Muscle layer of colon (tissue), 2 donors: ENCODE measurements at regions not wholly inside any gene's neighbourhood (a gene's known extent, or its start where the extent isn't known, plus 50 kb on each side); places are given as distances from the start of the nearest gene placed in this dataset.

Experiments used
- H3K27ac ChIP-seq: one replicate; pipeline ENCODE4 v1.7.0; 2013; ENCODE audit warnings: low read depth, mild to moderate bottlenecking, low read length, moderate library complexity
- H3K27me3 ChIP-seq, 2 donors: one replicate each; pipeline ENCODE4 v1.7.0; 2013; ENCODE audit warnings: low read length in 2 of 2, mild to moderate bottlenecking in 2 of 2; ENCODE audit not compliant: insufficient read depth in 2 of 2, control insufficient read depth in 1 of 2
- H3K36me3 ChIP-seq: one replicate; pipeline ENCODE4 v1.7.0; 2013; ENCODE audit warnings: mild to moderate bottlenecking, low read length; ENCODE audit not compliant: insufficient read depth
- H3K4me1 ChIP-seq: one replicate; pipeline ENCODE4 v1.7.0; 2013; ENCODE audit warnings: mild to moderate bottlenecking, low read length; ENCODE audit not compliant: insufficient read depth
- H3K4me3 ChIP-seq, 2 donors: one replicate each; pipeline ENCODE4 v1.7.0; 2013; ENCODE audit warnings: low read length in 2 of 2, low read depth in 1 of 2, mild to moderate bottlenecking in 1 of 2, moderate library complexity in 1 of 2
- H3K9ac ChIP-seq: one replicate; pipeline ENCODE4 v1.7.0; 2013; ENCODE audit warnings: low read length
- H3K9me3 ChIP-seq: one replicate; pipeline ENCODE4 v1.7.0; 2013; ENCODE audit warnings: mild to moderate bottlenecking, low read length
- donor health status: abdominal sarcoma.
- donor health status: Adenocarcinoma of cecum.

DNA sequence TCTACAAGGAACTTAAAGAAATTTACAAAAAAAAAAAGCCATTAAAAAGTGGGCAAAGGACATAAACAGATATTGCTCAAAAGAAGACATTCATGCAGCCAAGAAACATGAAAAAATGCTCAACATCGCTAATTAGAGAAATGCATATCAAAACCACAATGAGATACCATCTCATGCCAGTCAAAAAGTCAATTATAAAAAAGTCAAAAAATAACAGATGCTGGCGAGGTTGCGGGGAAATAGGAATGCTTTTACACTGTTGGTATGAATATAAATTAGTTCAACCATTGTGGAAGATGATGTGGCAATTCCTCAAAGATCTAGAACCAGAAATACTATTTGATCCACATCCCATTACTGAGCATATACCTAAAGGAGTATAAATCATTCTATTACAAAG lies 411.9 kb upstream of the MARCKS start:
- Histone ChIP-seq H3K4me3 (no peak overlapping the region), H3K36me3 (no peaks in the 10 kb centered on the region), H3K27me3 (no peaks in the 10 kb centered on the region), H3K27ac (no peak overlapping the region), H3K9me3 (no peaks in the 10 kb centered on the region), H3K9ac (no peak overlapping the region), H3K4me1 (peaks cover 22% of the 10 kb centered on the region)

- no peak overlapping the region for H3K27ac ChIP-seq
- H3K9me3 ChIP-seq = no peaks in the 10 kb centered on the region
- H3K4me3 ChIP-seq = no peak overlapping the region
- no peak overlapping the region for H3K9ac ChIP-seq
- H3K36me3 ChIP-seq = no peaks in the 10 kb centered on the region
- H3K4me1 ChIP-seq = peaks cover 22% of the 10 kb centered on the region
- H3K27me3 ChIP-seq = no peaks in the 10 kb centered on the region
Measured at GRCh38 chr6:113447088-113447831, 409.9 kb upstream of the MARCKS start.

GRCh38 chr6:113449051-113449450 lies 408.1 kb upstream of the MARCKS start:
- H3K27ac ChIP-seq = no peak overlapping the region

DNA sequence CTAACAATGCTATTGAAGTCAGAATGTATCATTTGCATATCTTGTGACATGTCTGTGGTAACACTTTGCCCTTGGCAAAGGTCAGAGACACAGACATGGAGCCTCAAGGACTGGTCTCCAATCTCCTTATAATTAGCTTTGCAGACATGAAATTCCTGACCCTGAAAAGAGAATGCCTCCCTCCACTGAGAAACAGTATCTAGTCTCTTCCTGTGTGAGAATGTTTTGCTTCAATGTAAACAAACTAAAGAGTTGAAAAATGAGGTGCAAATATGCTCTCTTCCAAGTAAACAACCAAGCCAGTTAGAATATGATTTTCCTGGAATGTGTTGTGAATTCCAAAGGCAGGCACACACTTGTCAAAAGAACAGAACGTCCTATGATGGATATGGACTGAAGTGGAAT lies 407.1 kb upstream of the MARCKS start:
- no peak overlapping the region for H3K4me3 ChIP-seq
- no peaks in the 10 kb centered on the region for H3K27me3 ChIP-seq
- no peaks in the 10 kb centered on the region for H3K9me3 ChIP-seq
- H3K9ac ChIP-seq = no peak overlapping the region
- no peak overlapping the region for H3K27ac ChIP-seq
- H3K36me3 ChIP-seq = no peaks in the 10 kb centered on the region
- H3K4me1 ChIP-seq = peaks cover 22% of the 10 kb centered on the region

More at GRCh38 chr6:113449051-113449450, 408.1 kb upstream of the MARCKS start:
- Histone ChIP-seq H3K9me3 (no peaks in the 10 kb centered on the region), H3K36me3 (no peaks in the 10 kb centered on the region), H3K27me3 (no peaks in the 10 kb centered on the region), H3K4me1 (peaks cover 22% of the 10 kb centered on the region), H3K9ac (no peak overlapping the region), H3K4me3 (no peak overlapping the region)

- Histone ChIP-seq H3K9me3 (no peaks in the 10 kb centered on the region), H3K36me3 (no peaks in the 10 kb centered on the region), H3K9ac (no peak overlapping the region), H3K27me3 (no peaks in the 10 kb centered on the region), H3K4me1 (peaks cover 22% of the 10 kb centered on the region), H3K27ac (no peak overlapping the region), H3K4me3 (no peak overlapping the region)
Measured at GRCh38 chr6:113451049-113451448, 406.1 kb upstream of the MARCKS start.

DNA sequence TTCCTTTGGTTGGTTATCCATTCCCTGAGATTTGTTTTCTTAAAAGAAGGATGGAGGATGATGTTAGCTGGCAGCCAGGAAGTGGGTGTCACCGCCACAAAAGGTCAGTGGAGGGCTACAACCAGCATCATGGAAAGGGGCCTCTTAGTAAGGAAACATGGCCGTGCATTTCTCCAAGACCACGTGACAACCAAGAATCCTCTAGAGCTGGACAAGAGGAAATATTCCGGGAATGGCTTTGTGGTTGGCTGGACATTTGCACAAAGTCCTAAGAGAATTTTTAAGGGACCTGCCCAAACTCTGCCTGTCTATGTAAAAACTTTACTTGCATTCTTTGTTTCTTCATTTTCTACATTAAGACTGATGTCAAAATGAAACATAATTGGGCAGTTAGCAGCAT lies 399.9 kb upstream of the MARCKS start:
- no peak overlapping the region for H3K4me3 ChIP-seq
- no peaks in the 10 kb centered on the region for H3K36me3 ChIP-seq
- H3K27ac ChIP-seq = no peak overlapping the region

GRCh38 chr6:113457751-113458150 lies 399.4 kb upstream of the MARCKS start:
- Histone ChIP-seq H3K9ac (no peak overlapping the region), H3K36me3 (no peaks in the 10 kb centered on the region), H3K4me3 (no peak overlapping the region), H3K9me3 (no peaks in the 10 kb centered on the region), H3K27ac (no peak overlapping the region), H3K27me3 (no peaks in the 10 kb centered on the region), H3K4me1 (peaks cover 5% of the 10 kb centered on the region)

More for the DNA sequence above, 399.9 kb upstream of the MARCKS start:
- Histone ChIP-seq H3K9me3 (no peaks in the 10 kb centered on the region), H3K9ac (no peak overlapping the region), H3K27me3 (no peaks in the 10 kb centered on the region), H3K4me1 (peaks cover 5% of the 10 kb centered on the region)

GRCh38 chr6:113458368-113459010 lies 398.7 kb upstream of the MARCKS start:
- no peaks in the 10 kb centered on the region for H3K9me3 ChIP-seq
- H3K9ac ChIP-seq = no peak overlapping the region
- H3K27me3 ChIP-seq = no peaks in the 10 kb centered on the region

GRCh38 chr6:113461153-113461932 lies 395.8 kb upstream of the MARCKS start:
- peaks cover 5% of the 10 kb centered on the region for H3K4me1 ChIP-seq
- no peak overlapping the region for H3K4me3 ChIP-seq

More at GRCh38 chr6:113458368-113459010, 398.7 kb upstream of the MARCKS start:
- no peak overlapping the region for H3K4me3 ChIP-seq
- peaks cover 5% of the 10 kb centered on the region for H3K4me1 ChIP-seq
- no peak overlapping the region for H3K27ac ChIP-seq
- H3K36me3 ChIP-seq = no peaks in the 10 kb centered on the region

DNA sequence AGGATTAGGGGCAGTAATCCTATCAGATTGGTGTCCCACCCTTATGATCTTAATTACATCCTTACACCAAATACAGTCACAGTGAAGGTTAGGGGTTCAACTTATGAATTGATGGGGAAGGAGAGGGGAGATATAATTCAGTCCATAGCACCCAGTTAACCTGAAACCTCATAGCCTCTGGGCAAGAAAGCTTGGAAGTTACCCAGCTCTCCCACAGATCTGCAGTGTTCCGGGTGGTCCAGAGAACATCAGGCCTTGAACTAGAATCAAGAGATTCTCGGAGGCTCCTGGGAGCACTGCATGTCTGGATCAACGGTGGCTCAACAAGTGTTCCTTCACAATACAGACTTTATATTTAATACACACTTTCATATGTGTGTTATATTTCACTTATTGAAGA lies 392.6 kb upstream of the MARCKS start:
- Histone ChIP-seq H3K4me3 (no peak overlapping the region), H3K36me3 (no peaks in the 10 kb centered on the region), H3K9me3 (no peaks in the 10 kb centered on the region), H3K4me1 (peaks cover 5% of the 10 kb centered on the region), H3K27me3 (no peaks in the 10 kb centered on the region), H3K9ac (no peak overlapping the region), H3K27ac (no peak overlapping the region)

More at GRCh38 chr6:113461153-113461932, 395.8 kb upstream of the MARCKS start:
- no peaks in the 10 kb centered on the region for H3K27me3 ChIP-seq
- H3K9ac ChIP-seq = no peak overlapping the region
- H3K27ac ChIP-seq = no peak overlapping the region
- no peaks in the 10 kb centered on the region for H3K36me3 ChIP-seq
- H3K9me3 ChIP-seq = no peaks in the 10 kb centered on the region

- no peak overlapping the region for H3K27ac ChIP-seq
- peaks cover 5% of the 10 kb centered on the region for H3K4me1 ChIP-seq
- H3K9ac ChIP-seq = no peak overlapping the region
- no peak overlapping the region for H3K4me3 ChIP-seq
- no peaks in the 10 kb centered on the region for H3K36me3 ChIP-seq
- H3K27me3 ChIP-seq = no peaks in the 10 kb centered on the region
- no peaks in the 10 kb centered on the region for H3K9me3 ChIP-seq
Measured at GRCh38 chr6:113464960-113465359, 392.2 kb upstream of the MARCKS start.
